Natural killer cell (primary cell): ENCODE measurements at regions not wholly inside any gene's neighbourhood (a gene's known extent, or its start where the extent isn't known, plus 50 kb on each side); places are given as distances from the start of the nearest gene placed in this dataset.

Experiments used
- ATAC-seq, 3 donors: fragments of 150-1000 bp in 2 of 3; fragments of 200-7000 bp in 1 of 3; cut with Tn5 transposase; 1 replicate in 1 of 3; 2 replicates in 2 of 3; pipeline ENCODE4 v1.10.0; 2021; ENCODE audit warnings: mild to moderate bottlenecking in 2 of 3, moderate library complexity in 2 of 3
- DNase-seq, 2 donors: peaks; one replicate each; pipeline versions ENCODE4 v3.0.0 to v3.0.0-alpha.2; 2013 to 2021; ENCODE audit warnings: mixed read lengths in 1 of 2
- H3K27ac ChIP-seq: one replicate; pipeline ENCODE4 v1.5.1; 2013; ENCODE audit warnings: mild to moderate bottlenecking, low read length
- H3K27me3 ChIP-seq: one replicate; pipeline ENCODE4 v1.6.1; 2013; ENCODE audit warnings: low read length; ENCODE audit not compliant: control insufficient read depth, insufficient read depth
- H3K36me3 ChIP-seq: one replicate; pipeline ENCODE4 v1.6.1; 2013; ENCODE audit warnings: low read length; ENCODE audit not compliant: control insufficient read depth, insufficient read depth
- H3K4me1 ChIP-seq: one replicate; pipeline ENCODE4 v1.6.1; 2013; ENCODE audit warnings: low read length; ENCODE audit not compliant: control insufficient read depth, insufficient read depth
- H3K4me3 ChIP-seq: one replicate; pipeline ENCODE4 v1.5.1; 2013; ENCODE audit warnings: low read length
- H3K9me3 ChIP-seq: one replicate; pipeline ENCODE4 v1.6.1; 2013; ENCODE audit warnings: low read length; ENCODE audit not compliant: control insufficient read depth, insufficient read depth
- H3K27ac Mint-ChIP-seq, 2 donors: one replicate each; pipeline ENCODE4 v1.8.0; 2022; ENCODE audit warnings: mild to moderate bottlenecking in 2 of 2, mixed read lengths in 2 of 2, moderate library complexity in 1 of 2
- H3K27me3 Mint-ChIP-seq, 2 donors: one replicate each; pipeline ENCODE4 v1.8.0; 2022; ENCODE audit warnings: low read depth in 2 of 2, mixed read lengths in 2 of 2
- H3K36me3 Mint-ChIP-seq: one replicate; pipeline ENCODE4 v1.8.0; 2022; ENCODE audit warnings: mixed read lengths
- H3K4me1 Mint-ChIP-seq, 2 donors: one replicate each; pipeline ENCODE4 v1.8.0; 2022; ENCODE audit warnings: mixed read lengths in 2 of 2
- H3K4me3 Mint-ChIP-seq: one replicate; pipeline ENCODE4 v1.8.0; 2022; ENCODE audit warnings: mild to moderate bottlenecking, moderate library complexity, mixed read lengths
- H3K9me3 Mint-ChIP-seq, 2 donors: one replicate each; pipeline ENCODE4 v1.8.0; 2022; ENCODE audit warnings: mixed read lengths in 2 of 2
- CTCF ChIP-seq: fragments of 200-600 bp; IDR thresholded peaks from one replicate; pipeline ENCODE4 v1.8.0; 2022; ENCODE audit warnings: antibody characterized with exemption
- WGBS: methylation state at CpG from one replicate; pipeline ENCODE4 v1.1.7; 2013; ENCODE audit warnings: missing lambda C conversion rate; ENCODE audit not compliant: insufficient coverage; 5-methylcytosine and 5-hydroxymethylcytosine counted together
- intact Hi-C: fragments of 100-400 bp; cut with micrococcal nuclease; formaldehyde crosslinking; loops from one replicate; pipeline ENCODE4 v1.14.2; 2022

- Histone ChIP-seq H3K27me3 (no peaks in the 10 kb centered on the region), H3K4me1 (no peaks in the 10 kb centered on the region), H3K36me3 (no peaks in the 10 kb centered on the region), H3K4me3 (no peak overlapping the region), H3K9me3 (no peaks in the 10 kb centered on the region), H3K27ac (no peak overlapping the region)
- peaks cover 2 to 9% of the 10 kb centered on the region in 2 donors for H3K9me3 Mint-ChIP-seq
- no peaks in the 10 kb centered on the region for H3K4me1 Mint-ChIP-seq
- TF ChIP-seq CTCF: no peak
- no peaks in the 10 kb centered on the region for H3K27me3 Mint-ChIP-seq
- no peaks in the 10 kb centered on the region for H3K36me3 Mint-ChIP-seq
- H3K27ac Mint-ChIP-seq: no peak overlapping the region
- no peak for DNase-seq
- WGBS: no CpG with 5 or more reads among the region's 1 CpG
- intact Hi-C loops: no loop called here
- ATAC-seq: no peak
- no peak overlapping the region for H3K4me3 Mint-ChIP-seq
Observed at GRCh38 chr18:27735117-27735516, 441.8 kb downstream of the CDH2 start.

GRCh38 chr18:27731211-27731610 is 445.7 kb downstream of the CDH2 start:
- Mint-ChIP-seq H3K9me3 (peaks cover 14 to 17% of the 10 kb centered on the region in 2 donors), H3K4me1 (no peaks in the 10 kb centered on the region), H3K27ac (no peak overlapping the region), H3K36me3 (no peaks in the 10 kb centered on the region), H3K4me3 (no peak overlapping the region), H3K27me3 (no peaks in the 10 kb centered on the region)
- 100% methylated on average over 2 of the region's 3 CpGs for WGBS
- intact Hi-C loops: no loop called here
- no peak for TF ChIP-seq CTCF
- ATAC-seq (no peak), DNase-seq (no peak)
- no peaks in the 10 kb centered on the region for H3K36me3 ChIP-seq
- no peak overlapping the region for H3K27ac ChIP-seq
- no peaks in the 10 kb centered on the region for H3K27me3 ChIP-seq
- H3K4me3 ChIP-seq: no peak overlapping the region
- no peaks in the 10 kb centered on the region for H3K9me3 ChIP-seq
- H3K4me1 ChIP-seq: no peaks in the 10 kb centered on the region

- intact Hi-C loops: no loop called here
- no peaks in the 10 kb centered on the region for H3K4me1 ChIP-seq
- H3K4me3 ChIP-seq: no peak overlapping the region
- DNase-seq (no peak), ATAC-seq (no peak)
- no peaks in the 10 kb centered on the region for H3K36me3 ChIP-seq
- H3K27me3 ChIP-seq: no peaks in the 10 kb centered on the region
- H3K9me3 Mint-ChIP-seq: peaks cover 14 to 22% of the 10 kb centered on the region in 2 donors
- peaks cover 6% of the 10 kb centered on the region for H3K9me3 ChIP-seq
- no peaks in the 10 kb centered on the region for H3K4me1 Mint-ChIP-seq
- H3K27ac Mint-ChIP-seq: no peak overlapping the region
- TF ChIP-seq CTCF: no peak
- no peak overlapping the region for H3K4me3 Mint-ChIP-seq
- H3K27me3 Mint-ChIP-seq: no peaks in the 10 kb centered on the region
- no peak overlapping the region for H3K27ac ChIP-seq
- no peaks in the 10 kb centered on the region for H3K36me3 Mint-ChIP-seq
Observed at GRCh38 chr18:27728659-27729058, 448.3 kb downstream of the CDH2 start.

GRCh38 chr18:27724362-27724761 is 452.6 kb downstream of the CDH2 start:
- Histone ChIP-seq H3K27ac (no peak overlapping the region), H3K36me3 (no peaks in the 10 kb centered on the region), H3K27me3 (no peaks in the 10 kb centered on the region), H3K4me3 (no peak overlapping the region), H3K9me3 (peaks cover 6% of the 10 kb centered on the region), H3K4me1 (no peaks in the 10 kb centered on the region)
- Mint-ChIP-seq H3K9me3 (peaks cover 10 to 16% of the 10 kb centered on the region in 2 donors), H3K27me3 (no peaks in the 10 kb centered on the region), H3K27ac (no peak overlapping the region), H3K36me3 (no peaks in the 10 kb centered on the region), H3K4me3 (no peak overlapping the region), H3K4me1 (no peaks in the 10 kb centered on the region)
- intact Hi-C loops: no loop called here
- DNase-seq: no peak
- ATAC-seq: no peak
- 81% methylated on average over 1 of the region's 2 CpGs for WGBS
- TF ChIP-seq CTCF: no peak
